Hepatocyte (in vitro differentiated cells): ENCODE measurements at regions not wholly inside any gene's neighbourhood (a gene's known extent, or its start where the extent isn't known, plus 50 kb on each side); places are given as distances from the start of the nearest gene placed in this dataset.

Experiments
- DNase-seq: peaks from one replicate; pipeline ENCODE4 v3.0.0-alpha.2; 2016; ENCODE audit warnings: low spot score
- H2AFZ ChIP-seq: fragments of 200-600 bp; sonication (generic); 2 replicates; pipeline ENCODE4 v1.6.0; 2016; ENCODE audit warnings: antibody characterized with exemption, mild to moderate bottlenecking
- H3K27ac ChIP-seq: fragments of 200-600 bp; sonication (generic); 2 replicates; pipeline ENCODE4 v1.5.1; 2016; ENCODE audit warnings: mild to moderate bottlenecking
- H3K27me3 ChIP-seq: fragments of 200-600 bp; sonication (generic); 2 replicates; pipeline ENCODE4 v1.6.1; 2016
- H3K36me3 ChIP-seq: fragments of 200-600 bp; sonication (generic); replicated peaks from 2 replicates; pipeline ENCODE4 v1.5.1; 2016; ENCODE audit warnings: low read depth; ENCODE audit not compliant: insufficient read depth
- H3K4me1 ChIP-seq: fragments of 200-600 bp; sonication (generic); 2 replicates; pipeline ENCODE4 v1.5.1; 2016; ENCODE audit warnings: mild to moderate bottlenecking, moderate library complexity; ENCODE audit not compliant: insufficient read depth
- H3K4me2 ChIP-seq: fragments of 200-600 bp; sonication (generic); 2 replicates; pipeline ENCODE4 v1.6.0; 2016
- H3K4me3 ChIP-seq: fragments of 200-600 bp; sonication (generic); 2 replicates; pipeline ENCODE4 v1.5.1; 2016; ENCODE audit warnings: mild to moderate bottlenecking
- H3K79me2 ChIP-seq: fragments of 200-600 bp; sonication (generic); 2 replicates; pipeline ENCODE4 v1.6.0; 2017; ENCODE audit warnings: mild to moderate bottlenecking
- H3K9me2 ChIP-seq: fragments of 200-600 bp; sonication (generic); replicated peaks from 2 replicates; pipeline ENCODE4 v1.6.0; 2017; ENCODE audit warnings: mild to moderate bottlenecking; ENCODE audit not compliant: insufficient read depth
- H3K9me3 ChIP-seq: fragments of 200-600 bp; sonication (generic); 2 replicates; pipeline ENCODE4 v1.5.1; 2016; ENCODE audit warnings: low read depth, mild to moderate bottlenecking
- H4K20me1 ChIP-seq: fragments of 200-600 bp; sonication (generic); 2 replicates; pipeline ENCODE4 v1.6.0; 2016; ENCODE audit warnings: mild to moderate bottlenecking; ENCODE audit not compliant: insufficient read depth, poor library complexity, severe bottlenecking
- EZH2 ChIP-seq: fragments of 200-600 bp; sonication (generic); IDR thresholded peaks from 2 replicates; pipeline ENCODE4 v1.6.1; 2016; ENCODE audit warnings: antibody characterized with exemption, mild to moderate bottlenecking, borderline replicate concordance
- EZH2phosphoT487 ChIP-seq: fragments of 200-600 bp; sonication (generic); IDR thresholded peaks from one replicate; pipeline ENCODE4 v1.6.1; 2018; ENCODE audit warnings: antibody characterized with exemption, mild to moderate bottlenecking, low read depth, moderate library complexity; ENCODE audit not compliant: unreplicated experiment, severe bottlenecking
- WGBS: methylation state at CpG from one replicate; pipeline ENCODE4 v1.1.6; 2016; ENCODE audit warnings: low lambda C conversion rate; ENCODE audit errors: missing lambda C conversion rate; 5-methylcytosine and 5-hydroxymethylcytosine counted together
- TF ChIP-seq, protein P1 (sequence below): fragments of 200-600 bp; sonication (generic); IDR thresholded peaks from 2 replicates; pipeline ENCODE4 v1.5.1; 2016; ENCODE audit warnings: antibody characterized with exemption, mild to moderate bottlenecking; ENCODE audit not compliant: poor library complexity

GRCh38 chr17:22569459-22570143 lies 877.3 kb downstream of the KCNJ18 start:
- Histone ChIP-seq H3K9me3 (no peaks in the 10 kb centered on the region), H3K4me2 (no peak overlapping the region), H2AFZ (no peak overlapping the region), H3K4me1 (no peaks in the 10 kb centered on the region), H3K27ac (no peak overlapping the region), H3K27me3 (no peaks in the 10 kb centered on the region), H4K20me1 (no peaks in the 10 kb centered on the region), H3K4me3 (no peak overlapping the region), H3K79me2 (no peaks in the 10 kb centered on the region), H3K36me3 (no peaks in the 10 kb centered on the region), H3K9me2 (no peaks in the 10 kb centered on the region)
- WGBS = 83% methylated on average over 17 of the region's 21 CpGs
- TF ChIP-seq EZH2phosphoT487 (no peak), EZH2 (no peak)
- TF ChIP-seq, protein P1, sequence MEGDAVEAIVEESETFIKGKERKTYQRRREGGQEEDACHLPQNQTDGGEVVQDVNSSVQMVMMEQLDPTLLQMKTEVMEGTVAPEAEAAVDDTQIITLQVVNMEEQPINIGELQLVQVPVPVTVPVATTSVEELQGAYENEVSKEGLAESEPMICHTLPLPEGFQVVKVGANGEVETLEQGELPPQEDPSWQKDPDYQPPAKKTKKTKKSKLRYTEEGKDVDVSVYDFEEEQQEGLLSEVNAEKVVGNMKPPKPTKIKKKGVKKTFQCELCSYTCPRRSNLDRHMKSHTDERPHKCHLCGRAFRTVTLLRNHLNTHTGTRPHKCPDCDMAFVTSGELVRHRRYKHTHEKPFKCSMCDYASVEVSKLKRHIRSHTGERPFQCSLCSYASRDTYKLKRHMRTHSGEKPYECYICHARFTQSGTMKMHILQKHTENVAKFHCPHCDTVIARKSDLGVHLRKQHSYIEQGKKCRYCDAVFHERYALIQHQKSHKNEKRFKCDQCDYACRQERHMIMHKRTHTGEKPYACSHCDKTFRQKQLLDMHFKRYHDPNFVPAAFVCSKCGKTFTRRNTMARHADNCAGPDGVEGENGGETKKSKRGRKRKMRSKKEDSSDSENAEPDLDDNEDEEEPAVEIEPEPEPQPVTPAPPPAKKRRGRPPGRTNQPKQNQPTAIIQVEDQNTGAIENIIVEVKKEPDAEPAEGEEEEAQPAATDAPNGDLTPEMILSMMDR = no peak
- no peak for DNase-seq

DNA sequence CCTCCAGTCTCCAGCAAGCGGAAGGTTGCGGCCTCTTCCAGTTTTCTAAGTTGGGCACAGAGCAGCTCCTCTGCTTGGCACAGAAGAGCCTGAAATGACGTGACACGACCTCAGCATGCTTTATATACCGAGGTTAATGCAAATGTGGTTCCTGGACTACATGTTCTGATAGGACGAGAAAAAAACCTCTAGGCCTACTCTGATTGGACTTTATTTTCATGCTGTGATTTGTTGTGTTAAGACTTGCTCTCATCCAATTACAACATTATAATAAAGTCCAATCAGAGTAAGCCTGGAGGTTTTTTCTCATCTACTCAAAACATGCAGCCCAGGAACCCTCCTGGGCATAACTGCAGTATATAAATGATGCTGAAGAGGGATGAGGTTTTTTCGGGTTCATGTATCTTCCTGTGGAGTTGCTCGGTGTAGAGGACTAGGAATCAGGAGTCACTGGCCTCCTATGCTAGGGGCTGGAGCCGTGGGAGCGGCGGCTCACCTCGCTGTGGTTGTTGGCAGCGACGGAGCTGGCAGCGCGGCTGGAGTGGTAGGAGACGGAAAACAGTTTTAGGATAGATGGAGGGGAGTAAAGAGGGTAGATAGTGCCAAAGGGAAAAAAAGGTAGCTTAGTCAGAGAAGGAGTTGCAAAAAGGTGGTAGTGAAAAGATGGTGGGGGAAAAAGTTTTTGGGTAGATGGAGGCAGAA lies 878.0 kb downstream of the KCNJ18 start:
- TF ChIP-seq EZH2 (no peak), EZH2phosphoT487 (no peak)
- TF ChIP-seq, protein P1 = no peak
- no peak for DNase-seq

GRCh38 chr17:22599322-22599721 lies 907.0 kb downstream of the KCNJ18 start:
- Histone ChIP-seq H3K27ac (no peak overlapping the region), H2AFZ (no peak overlapping the region), H3K9me3 (no peaks in the 10 kb centered on the region), H3K9me2 (peaks cover 3% of the 10 kb centered on the region), H4K20me1 (no peaks in the 10 kb centered on the region), H3K79me2 (no peaks in the 10 kb centered on the region), H3K4me3 (no peak overlapping the region), H3K27me3 (no peaks in the 10 kb centered on the region), H3K4me1 (no peaks in the 10 kb centered on the region), H3K36me3 (no peaks in the 10 kb centered on the region), H3K4me2 (no peak overlapping the region)
- WGBS = 44% methylated on average over 3 of the region's 3 CpGs
- no peak for DNase-seq
- TF ChIP-seq EZH2phosphoT487 = no peak
- TF ChIP-seq, protein P1 = no peak
- no peak for TF ChIP-seq EZH2

More for the DNA sequence above, 878.0 kb downstream of the KCNJ18 start:
- Histone ChIP-seq H3K9me2 (no peaks in the 10 kb centered on the region), H3K4me2 (no peak overlapping the region), H3K4me3 (no peak overlapping the region), H4K20me1 (no peaks in the 10 kb centered on the region), H3K9me3 (no peaks in the 10 kb centered on the region), H3K79me2 (no peaks in the 10 kb centered on the region), H3K36me3 (no peaks in the 10 kb centered on the region), H2AFZ (no peak overlapping the region), H3K27ac (no peak overlapping the region), H3K27me3 (no peaks in the 10 kb centered on the region), H3K4me1 (no peaks in the 10 kb centered on the region)
- 87% methylated on average over 17 of the region's 17 CpGs for WGBS
